IMR-90 (cell line): ENCODE measurements at regions not wholly inside any gene's neighbourhood (a gene's known extent, or its start where the extent isn't known, plus 50 kb on each side); places are given as distances from the start of the nearest gene placed in this dataset.

Experiments used
- ATAC-seq: fragments of 200-7000 bp; cut with Tn5 transposase; 2 replicates; pipeline ENCODE4 v1.9.1; 2020; ENCODE audit warnings: low read depth, mild to moderate bottlenecking, moderate library complexity
- BruUV-seq: library from RNA; stranded (reverse); fragments of 400-500 nt; replicated peaks from 2 replicates; lab custom pipeline; 2021; lab: Mats Ljungman, UMichigan
- CTCF ChIA-PET: fragments of 300-600 bp; formaldehyde crosslinking; extraction: SDS; loops from one replicate; lab custom pipeline; 2021; ENCODE audit warnings: antibody characterized with exemption; lab: Yijun Ruan, JAX
- POLR2A ChIA-PET: fragments of 300-600 bp; sonication (Branson Sonifier 250); formaldehyde crosslinking; loops from one replicate; lab custom pipeline; 2022; ENCODE audit warnings: antibody characterized with exemption; ENCODE audit not compliant: unreplicated experiment; lab: Charles Lee
- DNase-seq: peaks from one replicate; pipeline ENCODE4 v3.0.0; 2013
- H2AFZ ChIP-seq: replicated peaks from 2 replicates; pipeline ENCODE3; 2013; ENCODE audit warnings: low read length, mild to moderate bottlenecking; ENCODE audit not compliant: poor library complexity
- H2AK5ac ChIP-seq: 2 replicates; pipeline ENCODE4 v1.6.1; 2013; ENCODE audit warnings: low read depth, low read length, inconsistent platforms
- H2AK9ac ChIP-seq: replicated peaks from 2 replicates; pipeline ENCODE3; 2013; ENCODE audit warnings: mild to moderate bottlenecking, low read depth, low read length, moderate library complexity; ENCODE audit not compliant: poor library complexity
- H2BK120ac ChIP-seq: 2 replicates; pipeline ENCODE4 v1.6.1; 2013; ENCODE audit warnings: low read depth, low read length, inconsistent platforms
- H2BK15ac ChIP-seq: 3 replicates; pipeline ENCODE4 v1.6.1; 2013; ENCODE audit warnings: low read depth, low read length, inconsistent platforms
- H2BK20ac ChIP-seq: 2 replicates; pipeline ENCODE4 v1.6.1; 2013; ENCODE audit warnings: low read depth, mild to moderate bottlenecking, inconsistent platforms, low read length, moderate library complexity
- H2BK5ac ChIP-seq: 2 replicates; pipeline ENCODE4 v1.6.1; 2013; ENCODE audit warnings: mild to moderate bottlenecking, low read depth, low read length, inconsistent platforms; ENCODE audit not compliant: poor library complexity, severe bottlenecking
- H3K14ac ChIP-seq: replicated peaks from 2 replicates; pipeline ENCODE4 v1.6.1; 2013; ENCODE audit warnings: low read depth, low read length, inconsistent platforms
- H3K18ac ChIP-seq: 2 replicates; pipeline ENCODE4 v1.6.1; 2013; ENCODE audit warnings: low read depth, low read length, control low read depth
- H3K23ac ChIP-seq: 2 replicates; pipeline ENCODE4 v1.6.1; 2013; ENCODE audit warnings: low read depth, low read length, inconsistent platforms
- H3K27ac ChIP-seq: 2 replicates; pipeline ENCODE4 v1.5.1; 2013; ENCODE audit warnings: mild to moderate bottlenecking, control low read depth, low read length; ENCODE audit not compliant: insufficient read depth
- H3K27me3 ChIP-seq: 2 replicates; pipeline ENCODE4 v1.6.1; 2013; ENCODE audit warnings: low read length; ENCODE audit not compliant: control insufficient read depth, insufficient read depth
- H3K36me3 ChIP-seq: 2 replicates; pipeline ENCODE4 v1.6.1; 2013; ENCODE audit warnings: low read length, mixed read lengths; ENCODE audit not compliant: control insufficient read depth, insufficient read depth
- H3K4ac ChIP-seq: 2 replicates; pipeline ENCODE4 v1.6.1; 2013; ENCODE audit warnings: low read depth, low read length, inconsistent platforms
- H3K4me1 ChIP-seq: 2 replicates; pipeline ENCODE4 v1.6.1; 2013; ENCODE audit warnings: low read length, mixed read lengths; ENCODE audit not compliant: control insufficient read depth, insufficient read depth
- H3K4me2 ChIP-seq: 2 replicates; pipeline ENCODE4 v1.6.1; 2013; ENCODE audit warnings: low read depth, mild to moderate bottlenecking, control low read depth, low read length, moderate library complexity
- H3K4me3 ChIP-seq: 2 replicates; pipeline ENCODE4 v1.5.1; 2013; ENCODE audit warnings: low read depth, mild to moderate bottlenecking, control low read depth, low read length, moderate library complexity; ENCODE audit not compliant: insufficient read depth
- H3K56ac ChIP-seq: 2 replicates; pipeline ENCODE4 v1.6.1; 2013; ENCODE audit warnings: low read length, inconsistent platforms; ENCODE audit not compliant: insufficient read depth; ENCODE audit errors: extremely low read depth
- H3K79me1 ChIP-seq, 2 experiments: 2 replicates each; pipeline ENCODE4 v1.6.1; 2013; ENCODE audit warnings: low read length in 2 of 2, inconsistent platforms in 1 of 2, low read depth in 1 of 2
- H3K9ac ChIP-seq: 2 replicates; pipeline ENCODE4 v1.6.1; 2013; ENCODE audit warnings: low read depth, low read length, control low read depth
- H3K9me1 ChIP-seq: 2 replicates; pipeline ENCODE4 v1.6.1; 2013; ENCODE audit warnings: low read length, inconsistent platforms; ENCODE audit not compliant: insufficient read depth
- H3K9me3 ChIP-seq: 2 replicates; pipeline ENCODE4 v1.6.1; 2013; ENCODE audit warnings: low read length; ENCODE audit not compliant: control insufficient read depth, insufficient read depth
- H4K20me1 ChIP-seq: 2 replicates; pipeline ENCODE4 v1.6.1; 2013; ENCODE audit warnings: low read length, inconsistent platforms; ENCODE audit not compliant: insufficient read depth
- H4K5ac ChIP-seq: 2 replicates; pipeline ENCODE4 v1.6.1; 2013; ENCODE audit warnings: mild to moderate bottlenecking, low read depth, low read length, control low read depth
- H4K8ac ChIP-seq, 2 experiments: 2 replicates each; pipeline ENCODE4 v1.6.1; 2013; ENCODE audit warnings: low read depth in 2 of 2, low read length in 2 of 2, control low read depth in 1 of 2, inconsistent platforms in 1 of 2
- H4K91ac ChIP-seq: 2 replicates; pipeline ENCODE4 v1.6.1; 2013; ENCODE audit warnings: low read depth, low read length, inconsistent platforms; ENCODE audit not compliant: insufficient read depth
- FOS ChIP-seq: fragments of 150-350 bp; IDR thresholded peaks from 2 replicates; pipeline ENCODE4 v1.6.1; 2016; ENCODE audit warnings: low read depth, low read length
- MAFK ChIP-seq: IDR thresholded peaks from 2 replicates; pipeline ENCODE4 v1.6.1; 2012; ENCODE audit warnings: low read depth, low read length, improper control_type of control experiment
- WGBS, 2 experiments: methylation state at CpG; one replicate each; pipeline versions ENCODE4 v1.1.5 to v1.1.7; 2013; ENCODE audit warnings: missing lambda C conversion rate in 2 of 2; ENCODE audit not compliant: insufficient read length in 1 of 2; ENCODE audit errors: extremely low coverage in 2 of 2; 5-methylcytosine and 5-hydroxymethylcytosine counted together
- dilution Hi-C: fragments of 300-500 bp; cut with HindIII; formaldehyde crosslinking; loops from one replicate; pipeline ENCODE4 v1.14.3; 2018; ENCODE audit warnings: low sequenced_read_pairs; ENCODE audit not compliant: unreplicated experiment
- in situ Hi-C: fragments of 300-500 bp; cut with MboI; formaldehyde crosslinking; loops from 3 replicates; pipeline ENCODE4 v1.14.3; 2019; ENCODE audit warnings: low sequenced_read_pairs, inconsistent platforms, mixed read lengths
- intact Hi-C: fragments of 100-400 bp; cut with micrococcal nuclease; formaldehyde crosslinking; loops from 2 replicates; pipeline ENCODE4 v1.10.0; 2022

GRCh38 chr5:12162863-12163262 is 258.6 kb upstream of the CTNND2 start:
- no peak overlapping the region for H3K4ac ChIP-seq
- H3K27me3 ChIP-seq, result no peaks in the 10 kb centered on the region
- no peaks in the 10 kb centered on the region for H3K4me1 ChIP-seq
- ChIA-PET POLR2A (no interaction called here), CTCF (no interaction called here)
- H2AFZ ChIP-seq, result no peak overlapping the region
- no peak overlapping the region for H2BK120ac ChIP-seq
- ATAC-seq (no peak), DNase-seq (no peak)
- H4K20me1 ChIP-seq, result no peaks in the 10 kb centered on the region
- no TSS peak for BruUV-seq
- H4K8ac ChIP-seq, result no peak overlapping the region
- H3K27ac ChIP-seq, result no peak overlapping the region
- in situ Hi-C loops (no loop called here), intact Hi-C loops (no loop called here), dilution Hi-C loops (no loop called here)
- H3K9ac ChIP-seq, result no peak overlapping the region
- H3K56ac ChIP-seq, result no peak overlapping the region
- H3K4me2 ChIP-seq, result no peak overlapping the region
- H3K4me3 ChIP-seq, result no peak overlapping the region
- no peak overlapping the region for H3K23ac ChIP-seq
- no peak overlapping the region for H2BK15ac ChIP-seq
- TF ChIP-seq MAFK, result peak; percentile 81
- TF ChIP-seq FOS, result no peak
- H4K91ac ChIP-seq, result no peak overlapping the region
- no peak overlapping the region for H3K18ac ChIP-seq
- H3K36me3 ChIP-seq, result no peaks in the 10 kb centered on the region
- WGBS, 2 experiments, result 0% methylated on average over 1 of the region's 2 CpGs; no CpG with 5 or more reads in 1 of the 2 experiments
- H3K9me1 ChIP-seq, result no peaks in the 10 kb centered on the region
- no peak overlapping the region for H2BK5ac ChIP-seq
- no peak overlapping the region for H3K14ac ChIP-seq
- peaks cover 2% of the 10 kb centered on the region; the same call in 1 of the 2 replicates for H3K9me3 ChIP-seq
- no peak overlapping the region for H2AK5ac ChIP-seq
- H2AK9ac ChIP-seq, result no peak overlapping the region
- H2BK20ac ChIP-seq, result no peak overlapping the region
- H3K79me1 ChIP-seq, result no peaks in the 10 kb centered on the region
- H4K5ac ChIP-seq, result no peak overlapping the region
